NCI-H2107 treated with DMSO at 0.1 percent for 48 hours (cell line): ENCODE measurements at regions not wholly inside any gene's neighbourhood (a gene's known extent, or its start where the extent isn't known, plus 50 kb on each side); places are given as distances from the start of the nearest gene placed in this dataset.
"Not testable (repeated sequence)": the region's sequence is repeated elsewhere in the genome, so short reads cannot be mapped to it uniquely, and the experiment has no call there.

Experiments used
- DNase-seq: peaks from one replicate; lab custom pipeline; 2025; ENCODE audit not compliant: unreplicated experiment; lab: John Stamatoyannopoulos, UW

DNA sequence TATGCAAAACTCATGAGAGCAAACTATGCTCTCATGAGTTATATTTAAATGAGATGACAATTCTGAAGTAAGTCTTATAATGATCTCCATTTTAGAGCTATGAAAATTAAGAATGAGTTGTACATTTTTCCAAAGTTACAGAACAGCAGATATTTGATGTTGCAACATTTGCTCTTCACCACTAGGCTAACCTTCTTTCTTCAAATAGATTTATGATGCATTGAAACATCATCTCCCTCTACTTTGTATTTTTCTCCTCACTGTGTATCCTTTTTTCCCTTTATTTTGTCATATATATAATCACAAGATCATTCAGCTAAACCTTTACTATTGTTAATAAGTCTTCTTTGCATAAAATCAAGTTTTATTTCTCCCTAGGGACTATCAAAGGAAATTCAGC is 497.7 kb upstream of the TYRP1 start:
- DNase-seq = no peak

DNA sequence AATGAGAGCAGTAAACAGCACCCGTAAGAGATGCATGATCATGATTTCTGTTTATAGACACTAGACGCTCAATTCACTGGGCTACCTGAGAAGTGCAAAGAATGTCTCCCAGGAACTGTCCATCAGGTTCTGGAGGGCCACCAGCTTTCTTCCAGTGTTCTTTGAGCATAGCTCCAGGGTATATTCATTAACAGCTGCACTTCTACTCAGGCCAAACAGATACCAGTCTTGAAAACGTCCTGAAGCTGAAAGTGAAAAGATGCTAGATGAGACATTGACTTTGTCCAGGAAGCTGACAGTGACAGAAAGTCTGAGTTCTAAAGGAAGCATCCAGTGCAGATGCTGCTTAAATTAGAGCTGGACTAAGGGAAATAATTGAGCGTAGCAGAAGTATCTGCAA is 488.7 kb upstream of the TYRP1 start:
- DNase-seq = no peak

DNA sequence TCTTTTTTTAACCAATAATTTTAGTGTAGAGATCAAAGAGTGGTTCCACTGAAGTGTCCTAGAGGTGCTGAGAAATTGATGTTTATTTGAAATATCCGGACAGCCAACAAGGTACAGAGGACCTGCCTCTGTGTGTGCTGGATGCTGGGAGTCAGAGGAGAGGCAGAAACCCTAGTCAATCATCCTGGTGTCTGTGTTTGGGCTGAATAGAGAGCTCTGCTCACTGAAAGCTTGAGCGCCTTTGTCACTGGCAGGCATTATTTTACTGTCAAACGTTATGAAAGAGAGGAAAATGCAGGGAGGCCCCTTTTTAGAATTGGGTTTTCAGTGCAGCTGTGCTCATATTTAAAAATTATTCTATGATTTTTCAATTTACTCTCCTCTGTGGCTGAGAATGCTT is 480.3 kb upstream of the TYRP1 start:
- DNase-seq = no peak

DNA sequence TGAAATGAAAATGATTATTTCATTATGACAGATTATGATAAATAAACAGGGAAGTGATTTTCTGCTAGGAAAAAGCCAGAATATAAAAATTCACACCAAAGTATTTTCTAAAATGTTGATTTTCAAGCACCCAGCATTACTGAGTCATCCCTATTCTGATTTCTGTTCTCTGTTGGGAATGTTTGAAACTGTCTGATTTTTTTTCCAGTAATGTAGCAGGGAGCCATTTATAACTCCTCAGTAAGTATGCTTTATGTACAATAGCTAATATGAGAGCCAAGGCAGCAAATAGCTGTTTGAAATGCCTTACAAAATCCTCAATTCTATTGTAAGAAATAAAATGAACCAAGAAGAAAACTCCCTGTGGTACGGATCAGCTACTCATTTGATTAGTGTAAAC is 471.7 kb upstream of the TYRP1 start:
- no peak for DNase-seq

DNA sequence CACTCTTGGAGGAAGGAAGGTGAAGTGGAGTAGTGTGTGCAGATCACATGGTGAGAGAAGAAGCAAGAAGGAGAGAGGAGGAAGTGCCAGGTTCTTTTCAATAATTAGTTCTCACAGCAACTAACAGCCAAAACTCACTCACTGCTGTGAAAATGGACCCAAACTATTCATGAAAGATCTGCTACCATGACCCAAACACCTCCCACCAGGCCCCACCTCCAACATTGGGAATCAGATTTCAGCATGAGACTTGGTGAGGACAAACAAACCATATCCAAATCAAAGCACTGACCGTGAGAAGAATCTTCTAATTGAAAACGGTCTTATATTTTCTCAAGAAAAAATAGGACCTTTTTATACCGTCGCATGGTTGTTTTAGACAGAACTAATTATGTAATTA is 468.7 kb upstream of the TYRP1 start:
- DNase-seq = no peak

DNA sequence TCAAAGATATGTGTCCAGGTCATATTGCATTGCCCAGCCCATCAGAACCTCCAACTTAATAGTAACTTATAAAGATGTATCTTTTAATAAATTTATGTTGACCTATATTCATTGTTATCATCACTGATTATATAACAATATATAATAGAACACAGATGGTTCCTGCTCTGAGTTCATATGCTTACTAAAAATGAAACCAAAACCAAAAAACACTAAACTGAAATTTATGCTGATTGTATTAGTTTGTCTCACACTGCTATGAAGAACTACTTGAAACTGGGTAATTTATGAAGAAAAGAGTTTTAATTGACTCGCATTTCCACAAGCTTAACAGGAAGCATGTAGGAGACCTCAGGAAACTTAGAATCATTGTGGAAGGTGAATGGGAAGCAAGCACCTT is 462.5 kb upstream of the TYRP1 start:
- DNase-seq = no peak

DNA sequence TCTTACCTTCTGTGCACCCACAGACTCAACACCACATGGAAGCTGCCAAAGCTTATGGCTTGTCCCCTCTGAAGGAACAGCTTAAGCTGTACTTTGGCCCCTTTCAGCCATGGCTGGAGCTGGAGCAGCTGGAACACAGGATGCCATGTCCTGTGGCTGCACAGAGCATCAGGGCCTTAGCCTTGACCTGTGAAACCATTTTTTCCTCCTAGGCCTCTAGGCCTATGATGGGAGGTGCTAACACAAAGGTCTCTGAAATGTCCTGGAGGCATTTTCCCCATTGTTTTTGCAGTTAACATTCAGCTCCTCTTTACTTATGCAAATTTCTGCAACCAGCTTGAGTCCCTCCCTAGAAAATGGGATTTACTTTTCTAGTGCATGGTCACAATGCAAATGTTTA is 461.4 kb upstream of the TYRP1 start:
- DNase-seq = no peak

DNA sequence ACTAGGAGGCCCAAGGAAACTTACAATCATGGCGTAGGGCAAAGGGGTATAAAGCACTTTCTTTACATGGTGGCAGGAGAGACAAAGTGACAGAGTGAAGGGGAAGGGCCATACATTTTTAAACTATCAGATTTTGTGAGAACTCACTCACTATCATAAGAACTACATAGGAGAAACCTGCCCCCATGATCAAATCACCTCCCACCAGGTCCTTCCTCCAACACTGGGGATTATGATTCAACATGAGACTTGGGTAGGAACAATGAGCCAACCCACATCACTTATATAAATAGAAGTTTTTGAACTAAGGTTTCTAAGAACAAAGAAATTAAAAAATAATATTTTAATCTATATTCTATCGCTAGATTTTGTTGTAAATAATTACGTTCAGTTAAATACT is 460.3 kb upstream of the TYRP1 start:
- no peak for DNase-seq

DNA sequence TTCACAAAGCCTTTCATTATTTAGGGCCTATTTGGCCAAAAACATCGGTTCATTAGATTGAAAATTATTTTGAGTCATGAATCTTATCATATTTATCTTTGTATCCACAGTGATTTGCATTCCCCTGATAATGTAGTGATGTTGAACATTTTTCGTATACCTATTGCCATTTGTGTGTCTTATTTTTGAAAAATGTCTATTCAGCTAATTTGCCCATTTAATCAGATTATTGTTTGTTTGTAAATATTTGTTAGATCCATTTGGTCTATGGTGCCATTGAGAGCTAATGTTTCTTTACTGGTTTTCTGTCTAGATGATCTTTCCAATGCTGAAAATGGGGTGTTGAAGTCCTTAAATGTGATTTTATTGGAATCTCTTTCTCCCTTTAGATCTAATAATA is 439.2 kb upstream of the TYRP1 start:
- no peak for DNase-seq

DNA sequence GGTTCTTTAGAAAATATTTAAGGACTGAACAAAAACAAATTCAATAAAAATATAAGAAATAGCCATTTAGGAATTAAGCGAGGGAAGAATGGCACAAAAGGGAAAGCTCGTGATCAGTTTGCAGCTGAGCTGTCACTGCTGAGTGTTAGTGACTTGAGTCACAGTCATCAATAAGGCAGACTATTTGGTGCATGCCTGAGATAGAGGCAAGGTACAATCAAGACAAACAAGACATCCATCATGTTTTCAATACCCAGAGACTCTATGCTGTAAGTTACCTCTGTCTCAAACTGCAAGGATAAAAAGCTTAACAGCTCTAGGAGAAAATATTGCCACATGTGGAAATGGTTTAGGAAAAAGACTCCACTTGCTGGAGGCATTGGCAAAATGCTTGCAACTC is 426.4 kb upstream of the TYRP1 start:
- no peak for DNase-seq

DNA sequence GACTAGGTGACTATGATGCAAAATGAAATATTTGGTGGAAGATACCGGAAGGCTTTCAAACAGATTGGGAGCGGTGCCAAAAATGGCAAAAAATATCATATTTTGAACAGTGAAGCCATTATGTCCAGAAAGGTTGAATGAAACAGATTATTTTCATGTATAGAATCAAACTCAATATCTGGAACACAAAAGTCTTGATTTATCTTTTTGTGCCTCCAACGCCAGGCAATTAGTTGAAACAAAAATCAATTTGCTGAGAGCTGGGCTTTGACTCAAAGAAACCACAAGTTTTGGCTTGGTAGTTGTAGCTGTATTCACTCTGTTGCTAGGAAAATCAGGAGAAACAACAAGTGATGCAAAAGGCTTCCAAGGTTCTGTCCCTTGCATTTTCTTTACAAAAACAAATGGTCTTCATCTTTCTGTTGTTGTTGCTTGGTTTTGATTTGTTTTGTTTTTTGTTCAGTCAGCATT is 421.7 kb upstream of the TYRP1 start:
- no peak for DNase-seq

DNA sequence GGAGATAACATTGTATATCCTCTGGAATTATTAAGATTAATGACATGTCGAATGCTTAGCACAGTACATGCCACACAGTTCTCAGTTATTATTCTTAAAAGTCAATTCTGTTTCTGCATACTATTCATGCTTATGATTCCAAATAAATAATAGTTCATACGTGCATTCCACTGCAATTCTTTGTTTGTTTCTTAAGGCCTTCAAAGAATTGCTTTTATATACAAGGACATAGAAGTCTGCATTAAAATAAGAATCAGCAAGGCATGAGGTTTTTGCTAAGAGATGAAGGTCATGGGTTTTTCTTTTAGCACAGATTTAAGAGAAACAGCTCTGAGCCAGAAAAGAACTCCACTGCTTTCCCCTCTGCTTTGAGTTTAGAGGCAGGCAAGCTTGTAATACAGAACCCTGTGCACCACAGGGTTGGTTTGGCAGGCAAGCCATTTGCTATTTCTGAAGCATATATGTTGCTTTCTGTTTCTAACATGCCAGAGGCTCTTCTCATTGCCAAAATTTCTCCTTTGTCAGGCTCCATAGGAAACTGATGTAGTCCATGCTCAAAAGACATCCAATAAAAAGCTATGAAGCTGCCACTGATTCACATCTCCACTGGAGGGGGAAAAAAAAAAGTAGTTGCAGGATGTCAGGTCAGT is 420.6 kb upstream of the TYRP1 start:
- no peak for DNase-seq

DNA sequence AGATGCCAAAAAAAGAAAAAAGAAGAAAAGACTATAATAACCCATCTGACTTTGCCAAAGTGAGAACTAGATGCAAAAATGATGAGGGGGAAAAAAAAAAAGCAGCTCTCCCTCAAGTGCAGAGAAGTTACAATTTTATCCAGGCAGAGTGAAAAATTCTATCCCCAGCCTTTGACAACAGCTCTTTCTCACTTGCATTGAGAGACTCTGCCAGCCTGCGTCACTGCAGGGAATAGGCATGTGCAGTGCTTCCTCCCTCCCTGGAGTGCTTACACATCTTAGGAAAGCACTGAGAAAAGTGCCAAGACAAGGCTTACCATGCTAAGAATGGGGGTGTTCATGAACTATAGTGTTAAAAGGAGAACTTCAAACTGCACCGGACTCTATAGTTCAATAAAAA is 418.6 kb upstream of the TYRP1 start:
- no peak for DNase-seq

DNA sequence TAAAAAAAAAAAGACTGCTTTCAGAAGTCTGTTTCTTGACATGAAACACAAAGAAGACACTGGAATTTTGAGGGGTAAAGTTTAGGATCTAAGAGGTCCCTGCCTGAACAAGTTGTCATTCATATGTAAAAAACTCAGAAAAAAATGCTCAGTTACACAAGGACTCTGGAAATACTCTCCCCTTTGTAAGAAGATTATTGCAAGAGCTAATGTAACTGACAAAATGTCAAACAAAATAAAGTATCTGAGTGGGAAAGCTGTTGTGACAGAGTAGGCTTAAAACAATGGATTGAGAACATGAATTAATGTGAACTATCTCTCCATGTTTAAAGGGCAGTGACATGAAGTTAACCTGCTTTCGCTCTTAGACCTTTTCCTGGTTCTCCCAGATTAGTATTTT is 416.7 kb upstream of the TYRP1 start:
- DNase-seq = no peak

DNA sequence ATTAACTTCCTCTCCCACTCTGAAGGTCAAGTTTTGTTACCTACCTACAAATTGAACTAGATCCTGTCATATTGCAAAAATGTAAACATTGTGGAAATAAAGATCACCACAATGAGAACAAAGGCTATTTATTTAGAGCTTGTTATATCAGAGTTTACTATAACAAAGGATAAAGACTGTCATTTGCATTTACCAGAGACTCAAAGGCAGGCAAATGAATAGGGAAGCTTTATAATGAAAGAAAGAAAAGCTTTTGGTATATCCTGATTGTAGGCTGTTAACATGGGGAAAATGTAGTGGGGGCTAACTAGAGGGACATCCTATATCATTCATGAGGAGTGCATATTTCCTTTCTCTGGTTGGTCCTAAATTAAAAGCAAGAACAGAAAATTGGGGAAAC is 403.5 kb upstream of the TYRP1 start:
- no peak for DNase-seq

DNA sequence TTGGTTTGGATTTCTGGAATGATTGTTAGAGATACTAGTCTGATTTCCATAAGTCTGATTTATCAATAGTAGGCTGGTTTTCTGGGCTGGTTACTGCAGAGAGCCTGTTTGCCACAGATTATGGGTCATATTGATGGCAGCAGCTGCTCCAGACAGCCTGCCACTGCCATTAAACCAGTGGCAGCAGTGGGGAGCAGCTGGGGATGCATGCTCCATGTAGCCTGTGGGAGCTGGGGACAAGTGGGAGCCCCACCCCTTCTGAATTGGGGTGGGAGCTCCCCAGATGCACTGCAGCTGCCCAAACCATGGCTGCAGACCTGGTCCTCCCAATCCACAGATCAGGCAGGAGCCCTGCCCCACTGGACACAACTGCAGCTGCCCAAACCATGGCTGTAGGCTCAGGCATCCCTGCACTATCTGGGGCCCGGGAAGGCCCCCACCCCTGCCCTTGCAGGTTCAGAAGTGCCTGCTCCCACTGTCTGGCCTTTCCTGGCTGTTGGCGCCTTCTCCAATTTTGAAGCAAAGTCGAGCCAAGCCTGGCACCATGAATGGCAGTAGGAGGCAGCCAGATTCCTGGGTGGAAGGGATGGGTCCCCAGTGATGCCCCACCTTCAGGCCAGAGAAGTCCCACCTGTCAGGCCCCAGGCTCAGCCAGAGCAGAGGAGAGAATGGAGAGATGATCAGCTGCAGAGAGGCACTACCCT is 402.9 kb upstream of the TYRP1 start:
- DNase-seq = no peak

DNA sequence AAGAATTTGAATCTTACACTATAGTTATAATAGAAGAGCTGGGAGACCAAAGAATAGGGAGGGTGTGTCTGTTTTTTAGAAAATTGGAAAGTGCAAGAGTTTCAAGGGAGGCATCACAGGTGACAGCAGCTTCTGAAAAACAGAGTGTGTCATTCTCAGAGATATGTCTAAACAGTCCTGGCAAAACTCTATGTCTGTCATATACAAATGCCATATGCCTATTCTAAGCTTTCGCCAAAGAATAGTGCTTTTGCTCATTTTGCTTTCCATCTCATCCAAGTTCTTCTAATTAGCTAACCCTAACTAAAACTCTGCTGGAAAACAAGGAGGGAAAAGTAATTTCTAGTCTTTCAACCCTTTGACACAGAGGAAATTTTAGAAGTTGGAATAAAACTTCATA is 388.0 kb upstream of the TYRP1 start:
- no peak for DNase-seq

DNA sequence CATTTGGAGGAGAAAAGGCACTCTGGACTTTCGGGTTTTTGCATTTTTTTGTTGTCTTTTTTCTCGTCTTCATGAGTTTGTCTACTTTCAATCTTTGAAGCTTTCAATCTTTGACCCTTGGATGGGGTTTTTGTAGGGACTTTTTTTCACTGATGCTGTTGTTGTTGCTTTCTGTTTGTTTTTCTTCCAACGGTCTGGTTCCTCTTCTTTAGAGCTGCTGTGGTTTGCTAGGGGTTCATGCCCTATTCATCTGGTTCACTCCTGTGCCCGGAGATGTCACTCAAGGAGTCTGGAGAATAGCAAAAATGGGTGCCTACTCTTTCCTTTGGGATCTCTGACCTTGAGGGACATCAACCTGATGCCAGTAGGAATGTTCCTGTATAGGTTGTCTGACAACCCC is 378.6 kb upstream of the TYRP1 start:
- DNase-seq = no peak

DNA sequence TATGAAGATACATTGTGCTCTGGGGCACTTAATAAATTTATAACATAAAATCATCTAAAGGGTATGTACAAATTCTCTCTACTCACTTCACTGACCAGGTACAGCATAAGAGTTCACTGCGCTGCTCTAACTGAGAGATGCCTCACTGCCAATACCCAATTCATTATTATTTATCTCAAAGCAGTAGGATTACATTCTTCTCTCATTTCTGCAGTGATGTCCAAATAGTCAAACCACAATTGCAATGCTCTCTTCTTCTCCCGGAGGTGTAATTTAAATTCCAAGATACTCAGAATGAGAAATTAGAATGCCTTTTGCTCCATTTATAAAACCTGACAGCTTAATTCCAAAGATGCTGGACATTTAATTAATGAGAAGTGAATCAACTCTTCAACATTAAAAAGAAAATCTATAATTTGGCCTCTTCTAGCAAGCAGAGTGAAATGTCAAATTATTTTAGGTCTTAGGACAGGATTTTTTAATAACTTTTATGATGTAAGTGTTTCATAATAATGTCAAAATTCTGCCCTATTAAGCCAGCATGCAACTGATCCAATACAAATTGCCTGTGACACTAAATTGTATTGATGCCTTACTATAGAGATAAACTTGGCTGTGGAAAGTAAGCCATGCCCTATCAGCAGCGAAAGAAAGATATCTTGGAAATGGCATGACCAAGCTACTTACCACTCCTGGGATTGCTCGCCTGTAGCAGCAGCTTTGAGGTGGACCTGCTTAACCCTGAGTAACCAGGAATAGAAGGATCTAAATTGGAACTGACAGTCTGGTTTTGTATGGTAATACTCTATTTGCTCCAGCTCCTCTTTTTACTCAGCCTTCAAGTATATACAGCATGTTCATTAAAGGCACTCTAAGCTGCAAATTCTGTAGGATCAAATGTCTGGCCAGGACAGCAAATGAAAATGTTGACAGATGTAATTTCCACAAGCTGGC is 374.2 kb upstream of the TYRP1 start:
- no peak for DNase-seq

DNA sequence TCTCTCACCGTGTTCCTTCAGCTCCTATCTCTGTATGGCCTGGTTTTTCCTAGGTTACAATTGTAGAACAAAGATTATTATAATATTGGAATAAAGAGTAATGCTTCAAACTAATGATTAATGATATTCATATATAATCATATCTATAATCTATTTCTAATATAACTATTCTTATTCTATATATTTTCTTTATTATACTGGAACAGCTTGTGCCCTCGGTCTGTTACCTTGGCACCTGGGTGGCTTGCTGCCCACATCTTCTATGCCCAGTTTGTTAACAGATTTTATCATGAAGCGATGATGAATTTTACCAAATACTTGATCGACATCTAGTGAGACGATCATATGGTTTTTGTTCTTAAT is 363.6 kb upstream of the TYRP1 start:
- no peak for DNase-seq

DNA sequence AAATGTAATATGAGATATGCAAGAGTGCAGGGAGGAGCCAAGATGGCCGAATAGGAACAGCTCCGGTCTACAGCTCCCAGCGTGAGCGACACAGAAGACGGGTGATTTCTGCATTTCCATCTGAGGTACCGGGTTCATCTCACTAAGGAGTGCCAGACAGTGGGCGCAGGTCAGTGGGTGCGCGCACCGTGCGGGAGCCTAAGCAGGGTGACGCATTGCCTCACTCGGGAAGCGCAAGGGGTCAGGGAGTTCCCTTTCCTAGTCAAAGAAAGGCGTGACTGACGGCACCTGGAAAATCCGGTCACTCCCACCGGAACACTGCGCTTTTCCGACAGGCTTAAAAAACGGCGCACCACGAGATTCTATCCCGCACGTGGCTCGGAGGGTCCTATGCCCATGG is 359.2 kb upstream of the TYRP1 start:
- not testable (repeated sequence) for DNase-seq

DNA sequence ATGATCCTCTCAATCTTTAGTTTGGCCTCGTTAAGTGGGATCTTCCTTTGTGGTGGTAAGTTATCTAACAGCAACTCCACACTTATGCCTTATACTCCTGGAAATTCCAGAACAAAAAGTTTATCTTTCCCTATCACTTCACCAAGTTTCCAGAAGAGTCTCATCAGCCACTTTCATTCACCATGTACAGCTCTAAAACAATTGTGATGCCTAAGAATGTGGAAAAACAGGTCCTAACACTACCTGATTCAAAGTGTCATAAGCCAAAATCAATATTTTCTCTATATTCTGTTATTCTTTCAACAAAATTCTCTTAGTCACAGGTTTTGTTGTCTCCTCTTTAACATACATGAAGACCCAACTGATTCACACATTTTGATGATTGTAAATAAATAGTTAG is 342.4 kb upstream of the TYRP1 start:
- no peak for DNase-seq
